CD4-positive, alpha-beta T cell treated with Interleukin-15 for 4 hours (primary cell): ENCODE measurements at regions not wholly inside any gene's neighbourhood (a gene's known extent, or its start where the extent isn't known, plus 50 kb on each side); places are given as distances from the start of the nearest gene placed in this dataset.
"Not testable (repeated sequence)": the region's sequence is repeated elsewhere in the genome, so short reads cannot be mapped to it uniquely, and the experiment has no call there.

ENCODE experiments used
- DNase-seq: peaks from one replicate; pipeline ENCODE4 v3.0.0-alpha.2; 2020; ENCODE audit warnings: low spot score

DNA sequence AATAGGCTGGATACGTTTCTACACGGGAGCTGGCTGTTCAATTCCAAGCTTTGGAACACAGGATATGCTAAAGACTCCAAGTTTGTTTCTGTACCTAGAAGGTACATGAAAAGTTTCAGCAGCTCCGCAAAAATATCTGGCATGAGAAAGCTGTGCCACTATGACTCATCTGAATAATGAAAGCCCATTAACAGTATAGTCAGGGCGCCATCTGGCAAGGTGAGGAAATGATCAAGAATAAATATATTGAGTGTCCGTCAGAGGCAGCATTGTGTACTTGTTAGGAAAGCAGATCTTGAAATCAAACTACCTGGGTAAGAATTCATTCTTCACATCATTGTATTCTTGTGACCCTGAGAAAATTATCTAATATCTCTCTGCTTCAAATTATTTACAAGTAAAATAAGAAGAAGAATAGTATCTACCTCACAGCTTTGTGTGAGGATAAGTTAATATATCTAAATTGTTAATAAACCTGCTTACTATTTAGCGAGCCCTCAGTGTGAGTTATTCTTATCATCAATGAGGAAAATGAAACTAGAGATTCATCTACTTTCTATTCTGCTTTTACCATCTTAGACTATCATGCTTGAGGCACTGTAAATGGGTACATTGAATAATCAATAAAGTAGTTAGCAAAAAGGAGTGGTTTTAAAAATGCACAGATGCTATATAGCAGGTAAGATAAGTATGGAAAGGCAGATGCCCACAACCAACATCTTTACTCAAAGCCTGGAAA is 53.5 kb downstream of the FSCB start:
- no peak for DNase-seq

GRCh38 chr14:44450232-44450631 is 56.9 kb downstream of the FSCB start:
- not testable (repeated sequence) for DNase-seq

DNA sequence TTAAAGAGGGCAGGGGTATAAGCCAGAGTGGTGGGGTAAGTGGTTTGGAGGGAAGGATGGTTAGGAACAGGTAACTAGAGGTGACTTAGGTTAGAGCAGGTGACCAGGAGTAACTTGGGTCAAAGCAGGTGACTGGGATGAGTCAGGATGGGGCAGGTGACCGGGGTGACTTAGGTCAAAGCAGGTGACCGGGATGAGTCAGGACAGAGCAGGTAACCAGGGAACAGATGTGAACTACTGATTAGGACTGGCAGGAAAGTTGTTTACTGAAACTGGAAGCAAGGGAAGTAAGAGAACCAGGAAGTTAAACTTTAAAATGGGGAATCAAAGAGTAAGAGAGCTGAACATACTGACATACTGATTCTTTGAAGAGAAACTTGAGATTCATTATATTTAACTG is 57.4 kb downstream of the FSCB start:
- DNase-seq = no peak

DNA sequence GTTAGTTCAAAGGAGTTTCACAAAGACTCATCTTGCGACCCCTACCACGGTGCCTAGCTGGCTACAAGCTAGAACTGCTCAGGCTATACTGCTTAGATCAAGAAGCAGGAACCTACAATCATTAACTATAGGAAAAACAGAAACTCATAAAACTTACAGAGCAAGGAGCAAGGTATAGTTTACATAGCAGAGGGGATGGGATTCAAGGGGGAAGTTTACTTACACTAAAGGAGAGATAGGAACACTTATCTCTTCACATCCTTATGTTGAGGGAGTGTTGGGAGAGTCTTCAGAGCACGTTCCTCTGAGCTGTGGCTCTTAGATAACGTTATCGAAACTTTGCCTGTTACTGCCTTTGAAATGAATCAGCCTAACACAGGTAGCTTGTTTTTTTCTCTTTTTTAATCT is 58.1 kb downstream of the FSCB start:
- DNase-seq = no peak

GRCh38 chr14:44446965-44447364 is 60.1 kb downstream of the FSCB start:
- DNase-seq = no peak

GRCh38 chr14:44444454-44444853 is 62.6 kb downstream of the FSCB start:
- no peak for DNase-seq

DNA sequence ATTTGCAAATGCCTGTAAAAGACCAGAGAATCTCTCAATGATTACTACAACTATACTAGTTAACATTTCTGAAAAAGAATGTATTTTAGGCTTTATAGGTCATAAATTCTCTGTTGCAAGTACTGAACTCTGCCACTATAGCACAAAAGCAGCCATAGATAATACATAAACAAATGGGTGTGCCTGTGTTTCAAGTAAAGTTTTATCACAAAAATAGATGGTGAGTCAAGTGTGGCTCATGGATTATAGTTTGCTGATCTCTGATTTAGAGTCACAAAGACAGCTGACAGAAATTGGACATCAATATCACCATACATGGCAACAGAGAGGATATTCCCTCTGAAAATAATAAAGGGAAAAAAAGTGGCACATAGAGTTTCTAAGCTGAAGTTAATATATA is 68.1 kb downstream of the FSCB start:
- DNase-seq = no peak

- DNase-seq = no peak
Measured at GRCh38 chr14:44438221-44438620, 68.9 kb downstream of the FSCB start.

- no peak for DNase-seq
Measured at GRCh38 chr14:44436458-44436857, 70.6 kb downstream of the FSCB start.

DNA sequence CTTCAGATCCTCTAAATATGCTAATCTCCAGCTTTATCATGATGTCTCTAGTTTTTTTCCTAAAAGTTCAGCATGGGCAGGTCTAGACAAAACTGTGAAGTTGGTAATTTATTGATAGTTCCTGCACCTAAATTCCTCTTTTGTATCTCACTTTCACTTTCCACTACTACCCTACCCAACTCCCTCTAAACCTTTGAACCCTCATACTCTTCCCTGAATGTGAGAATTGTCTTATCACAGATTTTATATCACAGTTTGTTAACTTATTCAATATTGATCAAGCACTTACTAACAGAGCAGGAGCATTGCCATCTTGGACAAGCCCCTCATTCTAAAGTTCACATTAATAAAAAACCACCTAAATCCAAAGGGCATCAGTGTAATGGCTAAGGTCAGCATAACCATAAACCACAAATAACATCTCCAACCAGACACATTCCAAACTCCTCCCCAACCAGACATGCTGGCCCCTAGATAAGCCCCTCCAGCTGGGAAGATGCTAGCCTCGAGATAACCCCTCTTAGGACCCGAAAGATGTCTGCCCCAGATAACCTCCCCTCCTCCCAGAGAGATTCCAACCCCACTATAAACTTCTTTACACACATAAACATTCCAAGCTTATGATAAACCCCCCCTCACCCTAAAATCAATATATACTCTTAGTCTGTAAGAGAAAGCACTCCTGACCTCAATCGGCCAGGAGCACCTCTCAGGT is 78.7 kb downstream of the FSCB start:
- DNase-seq = no peak

DNA sequence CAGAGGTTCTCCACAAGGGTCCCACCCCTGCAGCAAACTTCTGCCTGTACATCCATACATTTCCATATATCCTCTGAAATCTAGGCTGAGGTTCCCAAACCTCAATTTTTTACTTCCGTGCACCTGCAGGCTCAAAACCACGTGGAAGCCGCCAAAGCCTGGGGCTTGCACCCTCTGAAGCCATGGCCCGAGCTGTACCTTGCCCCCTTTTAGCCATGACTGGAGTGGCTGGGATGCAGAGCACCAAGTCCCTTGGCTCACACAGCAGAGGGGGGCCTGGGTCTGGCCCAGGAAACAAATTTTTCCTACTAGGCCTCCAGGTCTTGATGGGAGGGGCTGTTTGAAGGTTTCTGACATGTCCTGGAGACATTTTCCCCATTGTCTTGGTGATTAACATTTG is 84.4 kb downstream of the FSCB start:
- DNase-seq = no peak

DNA sequence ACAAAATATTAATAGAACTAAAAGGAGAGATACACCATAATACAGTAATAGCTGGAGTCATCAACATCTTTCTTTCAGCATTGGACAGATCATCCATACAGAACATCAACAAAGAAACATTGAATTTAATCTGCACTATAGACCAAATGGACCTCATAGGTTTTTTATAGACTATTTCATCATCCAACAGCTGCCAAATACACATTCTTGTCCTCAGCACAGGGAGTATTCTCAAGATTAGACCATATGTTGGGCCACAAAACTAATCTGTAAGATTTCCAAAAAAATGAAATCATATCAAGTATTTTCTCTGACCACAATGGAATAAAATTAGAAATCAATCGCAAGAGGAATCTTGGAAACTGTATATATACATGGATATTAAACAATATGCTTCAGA is 86.9 kb downstream of the FSCB start:
- no peak for DNase-seq

- DNase-seq = no peak
Measured at GRCh38 chr14:44418856-44419255, 88.2 kb downstream of the FSCB start.

DNA sequence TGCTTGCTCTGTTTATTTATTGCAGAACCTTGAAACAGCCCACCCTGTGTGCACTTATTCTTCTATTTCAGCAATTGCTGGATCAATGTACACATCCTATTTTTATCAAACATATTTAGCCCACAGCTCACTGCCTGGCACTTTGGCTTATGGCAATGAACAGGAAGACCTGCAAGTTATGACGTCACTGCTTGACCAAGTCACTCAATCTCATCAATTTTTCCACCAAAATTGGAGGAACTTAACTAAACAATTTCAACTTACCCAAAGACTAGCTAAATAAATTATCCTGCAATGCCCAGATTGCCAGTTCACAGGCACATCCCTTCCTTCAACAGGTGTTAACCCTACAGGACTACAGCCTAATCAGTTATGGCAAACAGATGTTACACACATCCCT is 89.3 kb downstream of the FSCB start:
- DNase-seq = no peak

DNA sequence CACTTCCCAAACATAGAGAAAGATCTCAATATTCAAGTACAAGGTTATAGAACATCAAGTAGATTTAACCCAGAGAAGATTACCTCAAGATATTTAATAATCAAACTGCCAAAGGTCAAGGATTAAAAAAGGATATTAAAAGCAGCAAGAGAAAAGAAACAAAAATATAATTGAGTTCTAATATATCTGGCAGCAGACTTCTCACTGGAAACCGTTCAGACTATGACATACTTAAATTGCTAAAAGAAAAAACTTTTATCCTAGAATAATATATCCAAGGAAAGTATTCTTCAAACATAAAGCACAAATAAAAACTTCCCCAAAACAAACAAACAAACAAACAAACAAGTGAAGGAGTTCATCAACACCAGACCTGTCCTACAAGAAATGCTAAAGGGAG is 92.4 kb downstream of the FSCB start:
- no peak for DNase-seq

DNA sequence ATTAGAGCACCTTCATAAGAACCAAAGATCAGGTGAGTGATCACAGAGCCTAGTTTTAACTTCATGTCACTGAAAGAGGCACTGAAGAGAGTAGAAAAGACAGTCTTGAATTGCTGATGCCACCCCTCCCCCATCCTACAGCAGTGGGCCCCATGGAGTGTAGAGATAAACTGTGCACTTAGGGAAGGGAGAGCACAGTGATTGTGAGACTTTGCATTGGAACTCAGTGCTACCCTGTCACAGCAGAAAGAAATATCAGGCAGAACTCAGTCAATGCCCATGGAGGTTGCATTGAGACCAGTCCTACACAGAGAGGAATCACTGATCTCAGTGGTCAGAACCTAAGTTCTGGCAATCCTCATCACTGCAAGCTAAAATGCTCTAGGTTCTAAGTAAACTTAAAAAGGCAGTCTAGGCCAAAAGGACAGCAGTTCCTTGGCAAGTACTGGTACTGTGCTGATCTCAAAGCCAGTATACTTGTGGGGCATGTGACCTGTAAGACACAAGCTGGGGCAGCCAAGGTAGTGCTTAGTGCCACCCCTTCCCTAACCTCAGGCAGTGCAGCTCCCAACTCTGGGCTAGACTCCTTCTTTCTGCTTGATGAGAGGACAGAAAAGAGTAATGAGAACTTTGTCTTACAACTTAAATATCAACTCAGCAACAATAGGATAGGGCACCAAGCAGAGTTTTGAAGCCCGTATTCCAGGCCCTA is 94.1 kb downstream of the FSCB start:
- no peak for DNase-seq

GRCh38 chr14:44405011-44405486 is 102.0 kb downstream of the FSCB start:
- no peak for DNase-seq

- no peak for DNase-seq
Measured at GRCh38 chr14:44404599-44404998, 102.5 kb downstream of the FSCB start.

GRCh38 chr14:44404036-44404435 is 103.0 kb downstream of the FSCB start:
- no peak for DNase-seq

- no peak for DNase-seq
Measured at GRCh38 chr14:44403193-44403592, 103.9 kb downstream of the FSCB start.

GRCh38 chr14:44396226-44396625 is 110.9 kb downstream of the FSCB start:
- no peak for DNase-seq

- no peak for DNase-seq
Measured at GRCh38 chr14:44392984-44393383, 114.1 kb downstream of the FSCB start.

DNA sequence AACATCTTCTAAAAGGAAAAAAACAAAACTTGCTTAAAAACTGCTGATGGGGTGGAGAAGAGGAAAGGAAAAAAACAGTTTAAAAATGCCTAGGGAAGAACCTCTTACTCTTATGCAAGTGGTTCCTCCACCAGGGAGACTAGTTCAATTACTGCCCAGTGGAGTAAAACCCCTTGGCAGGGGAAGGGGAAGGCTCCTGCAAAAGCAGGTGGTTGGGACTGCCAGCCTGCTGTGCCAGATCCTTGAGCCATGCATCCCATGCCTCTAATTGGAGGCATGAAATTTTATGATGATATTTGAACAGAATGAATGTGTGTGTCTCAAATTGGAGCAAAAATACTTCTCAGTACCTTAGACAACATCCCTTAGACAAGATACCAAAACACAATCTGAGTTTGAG is 118.8 kb downstream of the FSCB start:
- DNase-seq = no peak
